HG03439 (cell line): ENCODE measurements at regions not wholly inside any gene's neighbourhood (a gene's known extent, or its start where the extent isn't known, plus 50 kb on each side); places are given as distances from the start of the nearest gene placed in this dataset.

Source experiments
- ATAC-seq: cut with Tn5 transposase; IDR thresholded peaks from one replicate; pipeline ENCODE4 v1.9.1; 2021; ENCODE audit warnings: mild to moderate bottlenecking, moderate library complexity; ENCODE audit not compliant: unreplicated experiment

DNA sequence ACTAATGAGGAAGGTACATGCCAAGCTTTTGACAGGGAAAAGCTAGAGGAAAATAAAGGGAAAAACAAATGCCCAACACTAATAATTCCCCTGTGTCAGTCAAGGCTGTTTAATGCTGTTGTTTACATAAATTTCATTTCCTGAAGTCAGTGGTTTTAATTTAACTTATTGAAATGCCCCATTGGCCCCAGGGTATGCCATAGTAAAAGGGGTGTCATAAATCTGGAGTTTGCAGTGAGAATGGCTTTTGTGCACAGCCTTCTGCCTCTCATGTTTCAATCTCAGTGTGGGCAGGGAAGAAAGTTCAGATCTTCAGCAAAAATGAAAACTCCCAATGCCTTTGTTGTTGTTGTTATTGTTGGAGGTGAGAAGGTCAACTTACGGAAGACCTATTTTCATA lies 550.1 kb upstream of the DCC start:
- ATAC-seq = no peak

DNA sequence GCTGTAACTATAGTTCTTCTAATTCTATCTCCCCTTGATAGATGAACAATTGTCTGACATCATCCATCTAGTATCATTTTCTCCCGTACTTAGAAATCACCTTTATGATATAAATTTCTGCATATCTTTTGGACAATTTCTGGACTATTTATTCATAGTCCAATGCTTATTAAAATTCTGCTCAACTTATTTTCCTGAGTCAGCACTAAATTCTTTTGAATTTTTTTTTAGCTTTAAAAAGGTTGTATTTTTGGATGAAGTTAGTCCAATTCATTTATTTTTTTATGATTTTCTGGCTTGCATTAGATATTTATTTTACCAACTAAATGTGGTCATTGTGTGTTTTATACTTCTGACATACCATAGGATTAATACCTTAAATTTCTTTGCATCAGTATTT lies 538.5 kb upstream of the DCC start:
- ATAC-seq = no peak

DNA sequence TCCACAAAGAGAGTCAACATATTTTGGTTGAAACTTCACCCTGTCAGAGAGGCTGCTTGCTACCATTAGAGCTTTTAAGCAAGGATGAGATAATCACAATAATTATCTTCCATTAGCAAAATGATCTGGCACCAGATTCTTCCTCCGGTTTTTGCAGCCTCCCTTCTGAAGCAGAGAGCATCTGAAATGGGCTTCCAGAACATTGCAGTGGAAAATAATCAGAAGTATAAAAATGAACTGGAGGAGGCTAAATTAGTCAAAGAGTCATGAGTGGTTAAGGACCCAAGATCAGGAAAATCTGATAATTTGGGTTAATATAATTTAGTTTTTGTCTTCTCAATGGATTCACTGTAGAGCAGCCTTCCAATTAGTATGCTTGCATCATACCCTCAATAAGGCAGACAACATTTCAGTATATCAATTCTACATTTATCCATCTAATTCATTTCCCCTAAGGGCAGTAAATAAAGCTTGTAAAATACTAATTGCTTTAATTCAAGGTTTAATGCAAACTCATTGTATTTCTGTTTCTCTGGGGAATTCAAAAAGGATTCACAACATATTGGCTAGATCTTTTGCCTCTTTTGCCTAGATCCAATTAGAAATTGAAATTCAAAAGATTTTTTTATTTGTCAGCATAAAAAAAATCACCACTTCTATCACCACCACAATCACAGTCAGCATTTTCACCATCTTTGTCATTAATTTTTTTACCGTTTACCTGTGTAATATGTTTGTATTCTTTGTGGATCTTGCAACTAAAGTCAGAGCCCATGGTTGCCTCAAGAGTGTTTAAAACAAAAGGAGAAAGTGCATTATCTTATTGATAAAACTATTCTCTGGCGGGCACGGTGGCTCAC lies 537.2 kb upstream of the DCC start:
- no peak for ATAC-seq

- ATAC-seq = no peak
These were observed 532.7 kb upstream of the DCC start for GRCh38 chr18:51807336-51807735.

GRCh38 chr18:51811883-51812282 lies 528.1 kb upstream of the DCC start:
- ATAC-seq = no peak

- ATAC-seq = no peak
These were observed 526.3 kb upstream of the DCC start for GRCh38 chr18:51813740-51814139.

- no peak for ATAC-seq
These were observed 518.4 kb upstream of the DCC start for GRCh38 chr18:51821610-51822009.

- no peak for ATAC-seq
These were observed 515.3 kb upstream of the DCC start for GRCh38 chr18:51824746-51825145.

GRCh38 chr18:51833850-51834249 lies 506.1 kb upstream of the DCC start:
- ATAC-seq = no peak

DNA sequence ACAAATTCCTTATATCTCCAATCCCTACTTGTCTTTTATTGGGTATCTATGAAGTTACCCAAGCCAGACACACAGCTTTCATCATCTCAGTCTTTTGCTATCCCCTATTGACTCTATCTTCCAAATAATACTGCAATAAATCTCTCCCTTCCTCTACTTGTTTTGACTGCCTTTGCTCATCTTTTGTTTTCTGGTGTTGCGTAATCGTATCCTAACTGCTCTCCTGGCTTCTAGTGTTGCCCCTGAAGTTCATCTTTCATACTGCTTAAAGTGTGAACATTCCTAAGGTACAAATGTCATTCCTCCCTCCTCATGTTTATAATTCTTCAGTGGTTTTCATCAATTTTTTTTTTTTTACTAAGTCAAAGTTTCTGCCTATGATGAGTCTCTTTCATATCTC lies 491.3 kb upstream of the DCC start:
- ATAC-seq = no peak

- ATAC-seq = no peak
These were observed 487.3 kb upstream of the DCC start for GRCh38 chr18:51852681-51853080.

GRCh38 chr18:51857989-51858388 lies 482.0 kb upstream of the DCC start:
- no peak for ATAC-seq

GRCh38 chr18:51861046-51861445 lies 479.0 kb upstream of the DCC start:
- no peak for ATAC-seq

DNA sequence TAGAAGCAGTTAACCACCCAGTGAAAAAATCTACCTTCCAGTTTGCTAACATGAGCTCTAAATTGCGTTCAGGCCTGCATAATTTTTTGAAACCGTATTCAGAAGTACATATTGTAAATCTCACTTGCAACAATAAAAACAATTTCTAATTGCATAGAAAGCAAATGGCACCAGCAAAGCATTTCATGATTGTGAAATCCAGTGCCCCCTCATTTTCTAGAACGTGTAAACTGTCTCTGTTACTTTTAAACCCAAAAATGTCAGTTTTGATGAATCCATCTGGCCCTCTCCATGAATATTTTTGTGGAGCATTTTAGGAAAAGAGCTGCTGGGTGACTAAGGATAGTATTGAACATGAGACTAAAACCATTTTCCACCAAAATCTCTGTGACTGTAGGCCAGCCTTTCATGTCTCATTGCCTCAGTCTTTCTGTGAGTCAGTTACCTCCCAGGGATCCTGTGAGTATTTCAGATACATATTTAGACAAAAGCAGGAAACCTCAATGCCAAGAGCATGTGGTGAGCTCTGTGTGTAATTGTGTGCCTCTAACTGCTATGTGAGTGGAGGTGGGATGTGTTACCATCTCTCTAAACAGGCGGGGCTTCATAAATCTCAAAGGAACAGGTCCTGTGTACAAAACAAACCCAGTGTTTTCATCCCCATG lies 477.8 kb upstream of the DCC start:
- no peak for ATAC-seq

- no peak for ATAC-seq
These were observed 475.6 kb upstream of the DCC start for GRCh38 chr18:51864219-51864965.

- ATAC-seq = no peak
These were observed 474.5 kb upstream of the DCC start for GRCh38 chr18:51865538-51865937.

- ATAC-seq = no peak
These were observed 472.2 kb upstream of the DCC start for GRCh38 chr18:51867767-51868166.

DNA sequence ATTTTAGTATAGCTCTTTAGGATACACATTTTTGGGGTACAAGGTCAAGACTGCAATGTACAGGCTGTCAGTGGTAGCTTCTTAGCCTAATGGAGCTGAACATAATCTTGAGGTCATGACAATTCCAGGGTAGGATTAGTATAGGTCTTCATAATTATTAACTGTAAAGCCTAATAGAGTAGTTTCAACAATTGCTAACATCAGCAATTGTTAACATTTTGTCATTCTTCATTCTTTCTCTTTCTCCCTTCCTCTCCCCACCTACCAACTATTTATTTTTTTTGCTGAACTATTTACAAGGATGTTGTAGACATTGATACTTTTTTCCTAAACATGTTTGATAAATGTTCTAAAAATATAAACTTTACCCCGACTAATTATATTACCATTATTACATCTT lies 461.3 kb upstream of the DCC start:
- ATAC-seq = no peak

GRCh38 chr18:51879329-51879728 lies 460.7 kb upstream of the DCC start:
- ATAC-seq = no peak

DNA sequence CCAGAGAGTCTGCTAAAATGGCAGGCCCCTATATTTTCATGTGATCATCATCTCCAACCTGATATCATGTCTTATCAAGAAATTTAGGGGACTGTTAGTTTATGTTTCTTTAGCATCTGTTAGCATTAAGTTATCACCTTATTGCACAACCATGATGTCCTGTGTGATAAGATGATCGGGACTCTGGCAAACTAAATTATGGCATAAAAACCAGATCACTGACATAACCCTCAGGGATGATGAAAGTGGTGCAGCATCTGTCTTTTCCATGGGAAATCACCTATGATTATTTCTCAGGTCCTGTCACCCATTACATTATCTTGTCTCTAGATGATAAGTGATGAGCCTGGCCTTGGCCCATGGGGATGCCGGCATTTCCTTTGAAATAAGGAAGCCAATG lies 458.6 kb upstream of the DCC start:
- ATAC-seq = no peak

GRCh38 chr18:51884039-51884438 lies 456.0 kb upstream of the DCC start:
- no peak for ATAC-seq

DNA sequence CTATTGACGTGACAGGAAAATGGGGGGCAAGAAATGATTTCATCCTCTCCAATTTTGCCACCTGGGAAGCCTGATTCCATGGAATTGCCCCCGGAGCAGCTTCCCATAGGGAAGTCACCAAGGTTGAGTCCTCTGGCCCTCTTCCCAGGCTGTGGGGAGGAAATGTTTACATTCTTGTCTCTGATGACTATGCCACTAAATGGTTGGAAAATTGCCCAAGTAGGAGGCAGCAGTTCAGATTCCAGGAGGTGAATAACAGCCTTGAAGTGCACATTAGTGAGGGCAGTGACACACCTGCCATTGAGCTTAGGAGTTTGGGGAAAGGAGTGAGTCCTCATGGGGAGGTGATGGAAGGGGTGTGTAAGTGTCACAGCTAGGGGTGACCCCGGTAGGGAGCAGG lies 449.2 kb upstream of the DCC start:
- no peak for ATAC-seq
